ENCODE measurements at regions not wholly inside any gene's neighbourhood (a gene's known extent, or its start where the extent isn't known, plus 50 kb on each side); places are given as distances from the start of the nearest gene placed in this dataset.

GRCh38 chr14:46058964-46059563 lies 592.5 kb downstream of the RPL10L start:
- no peak for TF ChIP-seq CTCF (IDR thresholded peaks at IDR 0.05)
- no peak for TF ChIP-seq EP300 (IDR thresholded peaks at IDR 0.05)
- no peak for TF ChIP-seq POLR2A (IDR thresholded peaks at IDR 0.05)

Measured in ovary (tissue), 3 donors.